Natural killer cell (primary cell): ENCODE measurements at regions not wholly inside any gene's neighbourhood (a gene's known extent, or its start where the extent isn't known, plus 50 kb on each side); places are given as distances from the start of the nearest gene placed in this dataset.

Experiments
- ATAC-seq, 3 donors: fragments of 150-1000 bp in 2 of 3; fragments of 200-7000 bp in 1 of 3; cut with Tn5 transposase; 1 replicate in 1 of 3; 2 replicates in 2 of 3; pipeline ENCODE4 v1.10.0; 2021; ENCODE audit warnings: mild to moderate bottlenecking in 2 of 3, moderate library complexity in 2 of 3
- DNase-seq, 2 donors: peaks; one replicate each; pipeline versions ENCODE4 v3.0.0 to v3.0.0-alpha.2; 2013 to 2021; ENCODE audit warnings: mixed read lengths in 1 of 2
- H3K27ac ChIP-seq: one replicate; pipeline ENCODE4 v1.5.1; 2013; ENCODE audit warnings: mild to moderate bottlenecking, low read length
- H3K27me3 ChIP-seq: one replicate; pipeline ENCODE4 v1.6.1; 2013; ENCODE audit warnings: low read length; ENCODE audit not compliant: control insufficient read depth, insufficient read depth
- H3K36me3 ChIP-seq: one replicate; pipeline ENCODE4 v1.6.1; 2013; ENCODE audit warnings: low read length; ENCODE audit not compliant: control insufficient read depth, insufficient read depth
- H3K4me1 ChIP-seq: one replicate; pipeline ENCODE4 v1.6.1; 2013; ENCODE audit warnings: low read length; ENCODE audit not compliant: control insufficient read depth, insufficient read depth
- H3K4me3 ChIP-seq: one replicate; pipeline ENCODE4 v1.5.1; 2013; ENCODE audit warnings: low read length
- H3K9me3 ChIP-seq: one replicate; pipeline ENCODE4 v1.6.1; 2013; ENCODE audit warnings: low read length; ENCODE audit not compliant: control insufficient read depth, insufficient read depth
- H3K27ac Mint-ChIP-seq, 2 donors: one replicate each; pipeline ENCODE4 v1.8.0; 2022; ENCODE audit warnings: mild to moderate bottlenecking in 2 of 2, mixed read lengths in 2 of 2, moderate library complexity in 1 of 2
- H3K27me3 Mint-ChIP-seq, 2 donors: one replicate each; pipeline ENCODE4 v1.8.0; 2022; ENCODE audit warnings: low read depth in 2 of 2, mixed read lengths in 2 of 2
- H3K36me3 Mint-ChIP-seq: one replicate; pipeline ENCODE4 v1.8.0; 2022; ENCODE audit warnings: mixed read lengths
- H3K4me1 Mint-ChIP-seq, 2 donors: one replicate each; pipeline ENCODE4 v1.8.0; 2022; ENCODE audit warnings: mixed read lengths in 2 of 2
- H3K4me3 Mint-ChIP-seq: one replicate; pipeline ENCODE4 v1.8.0; 2022; ENCODE audit warnings: mild to moderate bottlenecking, moderate library complexity, mixed read lengths
- H3K9me3 Mint-ChIP-seq, 2 donors: one replicate each; pipeline ENCODE4 v1.8.0; 2022; ENCODE audit warnings: mixed read lengths in 2 of 2
- CTCF ChIP-seq: fragments of 200-600 bp; IDR thresholded peaks from one replicate; pipeline ENCODE4 v1.8.0; 2022; ENCODE audit warnings: antibody characterized with exemption
- WGBS: methylation state at CpG from one replicate; pipeline ENCODE4 v1.1.7; 2013; ENCODE audit warnings: missing lambda C conversion rate; ENCODE audit not compliant: insufficient coverage; 5-methylcytosine and 5-hydroxymethylcytosine counted together
- intact Hi-C: fragments of 100-400 bp; cut with micrococcal nuclease; formaldehyde crosslinking; loops from one replicate; pipeline ENCODE4 v1.14.2; 2022

GRCh38 chr11:32023370-32024305, 67.2 kb upstream of the RCN1 start:
- H3K36me3 Mint-ChIP-seq, result no peaks in the 10 kb centered on the region
- no peaks in the 10 kb centered on the region for H3K4me1 ChIP-seq
- no peak for TF ChIP-seq CTCF
- H3K9me3 Mint-ChIP-seq, result no peaks in the 10 kb centered on the region
- no peak overlapping the region for H3K4me3 ChIP-seq
- H3K27me3 ChIP-seq, result no peaks in the 10 kb centered on the region
- H3K27ac ChIP-seq, result no peak overlapping the region
- H3K27ac Mint-ChIP-seq, result no peak overlapping the region
- peaks cover 24 to 30% of the 10 kb centered on the region in 2 donors for H3K27me3 Mint-ChIP-seq
- H3K4me1 Mint-ChIP-seq, result no peaks in the 10 kb centered on the region
- H3K36me3 ChIP-seq, result no peaks in the 10 kb centered on the region
- ATAC-seq, result no peak
- H3K9me3 ChIP-seq, result no peaks in the 10 kb centered on the region
- intact Hi-C loops, result no loop called here
- WGBS, result 83% methylated on average over 11 of the region's 11 CpGs
- H3K4me3 Mint-ChIP-seq, result no peak overlapping the region
- no peak for DNase-seq

GRCh38 chr11:32018672-32019071, 72.2 kb upstream of the RCN1 start:
- TF ChIP-seq CTCF, result no peak
- H3K27me3 Mint-ChIP-seq, result peaks cover 18 to 26% of the 10 kb centered on the region in 2 donors
- no peaks in the 10 kb centered on the region for H3K4me1 ChIP-seq
- no peaks in the 10 kb centered on the region for H3K36me3 ChIP-seq
- H3K27ac ChIP-seq, result no peak overlapping the region
- no peak overlapping the region for H3K4me3 ChIP-seq
- peaks cover 2% of the 10 kb centered on the region for H3K27me3 ChIP-seq
- intact Hi-C loops, result no loop called here
- H3K4me3 Mint-ChIP-seq, result no peak overlapping the region
- H3K27ac Mint-ChIP-seq, result no peak overlapping the region
- ATAC-seq, result no peak
- DNase-seq, result no peak
- no peaks in the 10 kb centered on the region for H3K9me3 ChIP-seq
- 73% methylated on average over 2 of the region's 2 CpGs for WGBS
- H3K4me1 Mint-ChIP-seq, result no peaks in the 10 kb centered on the region
- no peaks in the 10 kb centered on the region for H3K9me3 Mint-ChIP-seq
- H3K36me3 Mint-ChIP-seq, result no peaks in the 10 kb centered on the region

- H3K36me3 Mint-ChIP-seq, result no peaks in the 10 kb centered on the region
- Histone ChIP-seq H3K27ac (no peak overlapping the region), H3K9me3 (no peaks in the 10 kb centered on the region), H3K4me1 (no peaks in the 10 kb centered on the region), H3K4me3 (no peak overlapping the region), H3K27me3 (peaks cover 2% of the 10 kb centered on the region), H3K36me3 (no peaks in the 10 kb centered on the region)
- DNase-seq, result no peak
- H3K9me3 Mint-ChIP-seq, result no peaks in the 10 kb centered on the region
- TF ChIP-seq CTCF, result no peak
- intact Hi-C loops, result no loop called here
- no peak overlapping the region for H3K4me3 Mint-ChIP-seq
- no peak overlapping the region for H3K27ac Mint-ChIP-seq
- H3K27me3 Mint-ChIP-seq, result peaks cover 12 to 18% of the 10 kb centered on the region in 2 donors
- H3K4me1 Mint-ChIP-seq, result no peaks in the 10 kb centered on the region
- no peak for ATAC-seq
- WGBS, result 86% methylated on average over 2 of the region's 2 CpGs
Observed at GRCh38 chr11:32016111-32016510, 74.8 kb upstream of the RCN1 start.
